Calu3 (cell line): ENCODE measurements at regions not wholly inside any gene's neighbourhood (a gene's known extent, or its start where the extent isn't known, plus 50 kb on each side); places are given as distances from the start of the nearest gene placed in this dataset.
"Not testable (repeated sequence)": the region's sequence is repeated elsewhere in the genome, so short reads cannot be mapped to it uniquely, and the experiment has no call there.

ENCODE experiments used
- BruUV-seq: library from RNA; stranded (reverse); fragments of 400-500 nt; replicated peaks from 2 replicates; lab custom pipeline; 2021; lab: Mats Ljungman, UMichigan
- CTCF ChIA-PET: fragments of 300-600 bp; sonication (Branson Sonifier 250); formaldehyde crosslinking; loops from one replicate; lab custom pipeline; 2022; ENCODE audit warnings: antibody characterized with exemption; lab: Charles Lee
- DNase-seq: peaks from one replicate; pipeline ENCODE4 v3.0.0; 2022
- H3K27ac Mint-ChIP-seq: one replicate; pipeline ENCODE4 v1.8.0; 2022; ENCODE audit warnings: mixed read lengths; ENCODE audit not compliant: unreplicated experiment
- H3K27me3 Mint-ChIP-seq: one replicate; pipeline ENCODE4 v1.8.0; 2022; ENCODE audit warnings: mixed read lengths; ENCODE audit not compliant: unreplicated experiment
- H3K36me3 Mint-ChIP-seq: one replicate; pipeline ENCODE4 v1.8.0; 2022; ENCODE audit warnings: mild to moderate bottlenecking, moderate library complexity, mixed read lengths; ENCODE audit not compliant: insufficient read depth, unreplicated experiment
- H3K4me1 Mint-ChIP-seq: one replicate; pipeline ENCODE4 v1.8.0; 2022; ENCODE audit warnings: mild to moderate bottlenecking, low read depth, mixed read lengths; ENCODE audit not compliant: unreplicated experiment
- H3K4me3 Mint-ChIP-seq: one replicate; pipeline ENCODE4 v1.8.0; 2022; ENCODE audit warnings: mild to moderate bottlenecking, low read depth, moderate library complexity, mixed read lengths; ENCODE audit not compliant: unreplicated experiment
- H3K9me3 Mint-ChIP-seq: one replicate; pipeline ENCODE4 v1.8.0; 2022; ENCODE audit warnings: low read depth, mixed read lengths; ENCODE audit not compliant: unreplicated experiment
- CTCF ChIP-seq: fragments of 200-600 bp; IDR thresholded peaks from one replicate; pipeline ENCODE4 v1.8.0; 2022; ENCODE audit warnings: antibody characterized with exemption; ENCODE audit not compliant: unreplicated experiment
- intact Hi-C: fragments of 100-400 bp; cut with micrococcal nuclease; formaldehyde crosslinking; loops from one replicate; pipeline ENCODE4 v1.10.0; 2022; ENCODE audit not compliant: unreplicated experiment

- H3K36me3 Mint-ChIP-seq, CTCF ChIA-PET, H3K27me3 Mint-ChIP-seq, H3K27ac Mint-ChIP-seq, H3K9me3 Mint-ChIP-seq, intact Hi-C loops, H3K4me3 Mint-ChIP-seq, DNase-seq, H3K4me1 Mint-ChIP-seq, BruUV-seq: not testable (repeated sequence)
These were observed 104.3 kb downstream of the MTPN start for GRCh38 chr7:135872861-135873260.

GRCh38 chr7:135862586-135863340, 114.2 kb upstream of the FAM180A start:
- H3K27ac Mint-ChIP-seq: no peak overlapping the region

GRCh38 chr7:135859538-135859937, 110.9 kb upstream of the FAM180A start:
- Mint-ChIP-seq H3K4me1 (no peaks in the 10 kb centered on the region), H3K27me3 (no peaks in the 10 kb centered on the region), H3K27ac (no peak overlapping the region), H3K9me3 (peaks cover 3% of the 10 kb centered on the region), H3K4me3 (no peak overlapping the region), H3K36me3 (peaks cover 3% of the 10 kb centered on the region)
- no TSS peak for BruUV-seq
- CTCF ChIA-PET: no interaction called here
- intact Hi-C loops: no loop called here
- no peak for DNase-seq
- TF ChIP-seq CTCF: no peak

More at GRCh38 chr7:135862586-135863340, 114.2 kb upstream of the FAM180A start:
- no peaks in the 10 kb centered on the region for H3K4me1 Mint-ChIP-seq
- intact Hi-C loops: no loop called here
- CTCF ChIA-PET: interaction anchor here (0.5 kb wide), 1 partner anchor 320 kb away, joined by 5 read pairs; no protein-coding TSS in a partner anchor
- DNase-seq: no peak
- BruUV-seq: no TSS peak
- TF ChIP-seq CTCF: no peak
- H3K4me3 Mint-ChIP-seq: no peak overlapping the region
- peaks cover 3% of the 10 kb centered on the region for H3K36me3 Mint-ChIP-seq
- no peaks in the 10 kb centered on the region for H3K27me3 Mint-ChIP-seq
- peaks cover 3% of the 10 kb centered on the region for H3K9me3 Mint-ChIP-seq

GRCh38 chr7:135858851-135859250, 110.2 kb upstream of the FAM180A start:
- no peak for DNase-seq
- no TSS peak for BruUV-seq
- Mint-ChIP-seq H3K4me1 (no peaks in the 10 kb centered on the region), H3K27me3 (no peaks in the 10 kb centered on the region), H3K4me3 (no peak overlapping the region), H3K27ac (no peak overlapping the region), H3K36me3 (peaks cover 3% of the 10 kb centered on the region), H3K9me3 (peaks cover 3% of the 10 kb centered on the region)
- intact Hi-C loops: no loop called here
- CTCF ChIA-PET: no interaction called here
- no peak for TF ChIP-seq CTCF

- H3K4me3 Mint-ChIP-seq: no peak overlapping the region
- H3K4me1 Mint-ChIP-seq: no peaks in the 10 kb centered on the region
- CTCF ChIA-PET: no interaction called here
- peaks cover 3% of the 10 kb centered on the region for H3K36me3 Mint-ChIP-seq
- H3K27me3 Mint-ChIP-seq: no peaks in the 10 kb centered on the region
- no peak overlapping the region for H3K27ac Mint-ChIP-seq
- TF ChIP-seq CTCF: no peak
- no TSS peak for BruUV-seq
- DNase-seq: no peak
- intact Hi-C loops: no loop called here
- H3K9me3 Mint-ChIP-seq: peaks cover 3% of the 10 kb centered on the region
These were observed 109.8 kb upstream of the FAM180A start for GRCh38 chr7:135858379-135858778.
